GM21515 (cell line): ENCODE measurements at regions not wholly inside any gene's neighbourhood (a gene's known extent, or its start where the extent isn't known, plus 50 kb on each side); places are given as distances from the start of the nearest gene placed in this dataset.

Experiments used
- ATAC-seq: cut with Tn5 transposase; IDR thresholded peaks from one replicate; pipeline ENCODE4 v1.9.1; 2021; ENCODE audit not compliant: unreplicated experiment

DNA sequence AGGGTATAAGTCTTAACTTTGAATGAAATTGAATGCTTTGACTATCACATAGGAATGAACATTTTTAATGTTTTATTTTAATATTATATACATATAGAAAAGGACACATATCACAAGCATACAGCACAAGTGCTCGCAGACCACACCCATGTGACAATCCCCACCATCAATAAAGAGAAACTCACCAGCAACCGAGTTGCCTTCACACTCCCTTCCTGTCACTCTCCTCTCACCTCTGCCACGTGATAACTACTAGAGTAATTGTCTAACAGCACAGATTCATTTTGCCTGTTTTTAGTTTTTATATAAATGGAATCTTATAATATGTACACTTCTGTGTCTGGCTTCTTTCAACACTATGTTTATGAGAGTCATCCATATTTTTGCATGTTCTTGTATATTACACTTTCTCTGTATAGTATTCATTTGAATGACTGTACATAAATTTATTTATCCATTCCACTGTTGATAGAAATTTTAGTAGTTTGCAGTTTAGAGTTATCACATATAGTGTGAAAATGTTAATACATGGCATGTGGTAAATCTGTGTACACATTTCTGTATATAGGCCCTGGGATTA lies 304.9 kb upstream of the DUSP10 start:
- no peak for ATAC-seq

DNA sequence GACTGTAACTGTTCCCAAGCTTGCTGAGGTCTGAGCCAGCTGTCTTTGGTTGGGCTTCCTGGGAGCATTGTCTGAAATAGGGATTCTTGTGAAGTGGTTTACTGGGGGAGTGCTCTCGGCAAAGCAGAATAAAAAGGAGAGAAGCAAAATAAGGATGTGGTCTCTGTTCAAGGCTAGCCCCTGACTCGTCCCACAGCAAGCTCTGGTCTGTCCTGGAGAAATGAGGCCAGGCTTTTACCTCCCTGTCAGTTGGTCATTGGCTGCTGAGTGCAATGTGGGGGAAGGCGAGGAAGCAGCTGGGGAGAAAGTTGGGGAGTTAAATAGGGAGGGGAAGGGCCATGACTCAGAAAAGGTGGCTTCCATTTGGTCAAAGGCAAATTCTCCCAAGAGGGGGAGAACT lies 303.9 kb upstream of the DUSP10 start:
- ATAC-seq = no peak

DNA sequence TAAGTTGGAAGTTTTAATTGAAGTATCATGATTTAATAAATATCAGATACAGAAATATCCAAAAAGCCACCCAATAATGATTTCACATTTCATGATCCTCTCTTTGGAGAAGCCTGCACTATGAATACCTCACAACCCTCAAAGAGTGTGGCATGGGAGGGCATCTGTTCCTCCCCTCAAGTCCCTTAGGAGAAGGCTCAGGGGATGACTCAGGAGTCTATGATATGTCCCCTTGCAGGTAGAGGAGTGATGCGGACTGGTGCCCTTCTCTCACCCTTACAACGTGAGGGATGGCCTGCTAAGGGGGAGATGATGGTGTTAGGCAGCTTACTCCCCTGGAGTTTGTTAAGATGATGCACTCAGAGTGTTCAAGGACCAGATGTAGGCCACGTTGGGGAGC lies 303.3 kb upstream of the DUSP10 start:
- no peak for ATAC-seq

DNA sequence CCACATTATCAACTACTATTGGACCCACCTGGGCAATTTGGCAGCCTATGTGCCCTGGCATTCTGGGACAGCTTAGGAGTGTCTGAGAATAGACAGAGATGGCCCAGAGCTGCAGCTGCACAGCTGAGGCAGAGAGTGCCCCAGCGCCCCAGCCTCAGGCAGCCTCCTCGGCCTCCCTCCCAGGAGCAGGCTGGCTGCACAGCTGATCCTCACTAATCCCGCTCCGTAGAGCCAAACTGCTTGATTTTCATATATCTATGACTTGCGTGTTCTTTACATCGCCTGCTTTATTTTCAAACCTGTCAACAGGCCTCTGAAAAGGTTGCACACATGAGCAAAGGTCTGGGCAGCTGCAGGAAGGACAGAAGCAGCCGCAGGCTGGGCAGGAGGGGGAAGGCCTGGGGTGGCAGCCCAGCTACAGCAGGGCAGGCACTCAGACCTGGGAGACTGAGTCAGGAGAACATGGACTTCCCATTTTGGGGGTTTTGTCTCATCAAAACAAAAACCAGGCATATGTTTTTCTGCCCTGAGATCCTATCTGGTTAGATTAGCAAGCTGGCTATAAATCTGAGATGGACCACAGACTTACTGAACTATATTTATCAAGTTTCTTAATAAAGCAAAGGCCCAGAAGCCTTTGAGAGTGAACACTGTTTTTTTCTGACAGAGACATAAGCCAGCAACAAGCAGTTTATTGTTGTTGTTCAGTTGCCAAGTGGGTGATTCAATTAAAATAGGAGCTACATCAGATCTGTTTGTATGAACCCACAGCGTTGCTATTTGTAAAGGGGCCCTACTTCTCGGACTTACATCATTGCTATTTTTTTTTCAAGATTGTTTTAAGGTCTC lies 301.8 kb upstream of the DUSP10 start:
- ATAC-seq = no peak

DNA sequence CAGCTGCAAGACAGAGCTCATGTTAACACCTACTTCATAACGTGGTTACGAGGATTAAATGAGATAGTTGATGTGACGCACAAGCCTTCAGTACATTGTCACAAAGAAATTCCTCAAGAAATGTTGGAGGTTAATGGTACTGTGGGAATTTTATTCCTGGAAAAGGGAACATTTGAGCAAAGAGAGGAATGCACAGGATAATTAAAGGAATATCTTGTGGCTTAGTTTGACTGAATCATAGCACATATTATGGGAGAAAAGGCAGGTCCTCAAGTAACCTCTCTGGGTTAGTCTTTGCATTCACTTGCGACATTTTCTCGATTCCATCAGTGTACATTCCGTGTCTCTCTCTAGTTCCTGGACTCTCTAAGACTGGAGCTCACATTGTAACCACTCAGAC lies 300.2 kb upstream of the DUSP10 start:
- ATAC-seq = no peak

DNA sequence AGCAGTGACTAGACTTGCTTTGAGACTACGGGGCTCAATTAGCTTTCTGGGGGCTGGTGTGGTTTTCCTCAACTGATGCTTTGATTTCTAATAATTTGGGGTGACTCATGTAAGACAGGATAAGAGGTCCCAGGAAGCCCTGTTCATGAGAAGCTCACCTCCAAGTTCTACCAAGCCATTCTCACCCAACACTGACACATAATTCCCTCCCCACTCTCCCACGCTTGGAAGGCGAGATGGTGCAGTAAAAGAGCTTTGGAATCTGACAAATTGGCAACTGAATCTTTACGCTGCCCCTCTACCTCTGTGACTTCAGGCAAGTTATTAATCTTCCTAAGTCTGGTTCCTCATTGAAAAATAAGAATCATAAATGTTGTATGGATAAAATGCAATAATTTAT lies 299.1 kb upstream of the DUSP10 start:
- no peak for ATAC-seq

DNA sequence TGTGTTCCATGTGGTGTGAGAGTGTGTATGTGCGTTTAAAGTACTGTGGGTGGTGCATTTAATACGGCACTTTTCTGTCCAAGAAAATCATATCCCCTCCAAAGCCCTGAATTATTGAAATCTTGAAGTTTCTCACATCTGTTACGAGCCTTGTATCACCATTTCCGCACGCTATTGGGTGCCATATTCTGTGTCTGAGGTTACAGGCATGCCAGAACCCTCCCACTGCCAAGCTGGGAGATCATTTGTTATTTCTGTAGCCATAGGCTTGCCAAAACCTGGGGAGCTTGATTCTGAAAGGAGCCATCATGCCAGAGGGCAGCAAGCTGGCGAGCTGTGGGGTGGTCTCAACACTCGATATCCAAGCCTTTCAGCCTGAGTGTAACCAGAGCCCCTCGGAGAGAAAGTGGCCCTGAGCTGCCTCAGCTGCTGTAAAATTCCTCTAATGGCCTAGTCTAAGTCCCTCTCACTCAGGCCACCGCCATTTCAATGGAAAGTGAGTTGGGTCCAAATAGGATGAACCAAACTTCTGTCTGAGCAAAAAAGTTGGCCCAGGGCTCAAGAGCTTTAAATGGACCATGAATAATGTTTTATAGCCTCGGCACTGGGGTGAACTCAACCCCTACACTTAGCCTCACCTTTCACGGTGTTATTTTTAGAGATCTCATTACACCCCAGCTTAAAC lies 298.4 kb upstream of the DUSP10 start:
- no peak for ATAC-seq

DNA sequence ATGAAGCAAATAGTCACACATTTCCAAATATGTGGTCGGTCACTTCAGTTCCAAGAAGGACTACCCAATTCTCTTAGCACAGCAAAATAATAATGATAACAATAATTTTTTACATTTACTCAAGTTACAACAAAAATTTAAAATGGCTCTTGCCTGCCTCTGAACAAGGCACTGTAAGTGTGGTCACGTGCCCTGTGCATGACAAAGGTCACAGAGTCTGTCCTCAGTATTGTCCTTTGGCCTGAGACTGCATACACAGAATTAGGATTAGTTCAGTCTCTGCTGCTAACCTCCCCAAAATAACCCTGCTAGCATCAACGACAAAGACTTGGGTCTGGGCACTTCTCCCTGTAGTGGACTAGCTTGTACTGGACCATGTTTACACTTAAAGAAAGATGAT lies 297.1 kb upstream of the DUSP10 start:
- no peak for ATAC-seq

DNA sequence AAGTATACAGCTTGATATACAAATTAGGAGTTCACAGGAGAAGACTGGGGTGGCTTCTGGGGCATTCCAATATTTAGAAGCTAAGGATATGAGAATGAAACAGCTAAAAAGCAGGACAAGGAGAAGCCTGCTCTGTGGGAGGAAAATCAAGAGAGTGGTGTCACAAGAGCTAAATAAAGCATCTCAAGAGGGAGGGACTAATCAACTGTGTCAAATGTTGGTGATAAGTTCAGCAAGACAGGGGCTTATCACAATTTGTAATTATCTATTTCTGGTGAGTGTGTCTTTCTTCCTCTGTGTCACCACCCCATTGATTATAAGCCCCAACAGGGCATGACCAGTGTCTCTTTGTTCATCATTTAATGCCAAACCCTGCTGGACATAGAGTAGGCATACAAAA lies 295.8 kb upstream of the DUSP10 start:
- no peak for ATAC-seq

DNA sequence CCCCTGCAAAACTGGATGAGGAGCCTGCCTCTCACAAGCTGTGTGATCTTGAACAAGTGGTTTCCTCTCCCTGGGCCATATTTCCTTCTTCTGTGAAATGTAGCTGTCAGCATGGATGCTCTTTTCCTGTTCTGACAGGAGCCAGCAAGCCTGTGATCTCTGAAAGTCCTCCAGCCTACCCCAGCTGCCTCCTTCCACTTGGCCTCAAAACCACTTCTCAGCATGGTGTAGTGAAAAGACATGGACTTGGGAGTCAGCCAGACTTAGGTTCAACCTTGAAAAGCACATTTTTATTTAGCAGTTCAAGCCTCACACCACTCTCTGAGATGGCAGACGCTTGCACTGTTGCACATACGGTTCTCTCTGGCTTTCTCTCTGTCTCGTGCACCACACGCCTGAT lies 292.9 kb upstream of the DUSP10 start:
- no peak for ATAC-seq

DNA sequence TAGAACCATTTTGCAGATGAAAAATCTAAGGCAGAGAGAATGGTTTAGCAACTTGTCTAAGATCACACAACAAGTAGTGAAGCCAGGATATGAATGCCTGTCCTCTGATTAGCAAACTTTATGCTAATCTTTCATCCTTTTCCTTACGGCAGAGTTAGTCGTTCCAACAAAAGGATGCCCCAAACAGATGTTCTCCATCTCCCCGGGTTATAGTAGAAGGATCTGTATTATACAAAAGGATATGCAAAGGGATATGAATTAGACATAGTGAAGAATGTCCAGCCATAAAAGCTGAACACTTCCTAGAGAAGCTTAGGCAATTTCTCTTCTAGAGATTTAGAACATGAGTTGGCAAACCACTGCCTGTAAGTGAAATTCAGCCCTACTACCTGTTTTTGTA lies 291.6 kb upstream of the DUSP10 start:
- ATAC-seq = no peak

DNA sequence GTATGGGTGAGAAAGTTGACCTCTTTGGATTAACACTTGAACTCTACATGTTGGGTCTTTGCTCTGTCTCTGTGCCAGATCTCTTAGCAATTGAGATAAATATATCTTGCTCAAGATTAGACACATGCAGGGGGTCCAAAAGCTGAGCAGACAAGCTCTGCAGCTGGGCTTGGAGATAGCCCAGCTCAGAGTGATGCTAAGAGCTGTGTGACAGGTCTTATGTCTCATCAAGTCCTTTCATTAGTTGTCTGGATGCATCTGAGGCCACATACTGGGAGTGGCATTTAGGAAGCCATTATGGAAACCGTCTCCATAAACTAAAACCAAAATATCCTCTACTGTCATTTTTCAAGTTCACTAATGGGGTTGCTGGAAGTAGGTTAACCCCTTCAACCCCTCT lies 289.4 kb upstream of the DUSP10 start:
- ATAC-seq = no peak

DNA sequence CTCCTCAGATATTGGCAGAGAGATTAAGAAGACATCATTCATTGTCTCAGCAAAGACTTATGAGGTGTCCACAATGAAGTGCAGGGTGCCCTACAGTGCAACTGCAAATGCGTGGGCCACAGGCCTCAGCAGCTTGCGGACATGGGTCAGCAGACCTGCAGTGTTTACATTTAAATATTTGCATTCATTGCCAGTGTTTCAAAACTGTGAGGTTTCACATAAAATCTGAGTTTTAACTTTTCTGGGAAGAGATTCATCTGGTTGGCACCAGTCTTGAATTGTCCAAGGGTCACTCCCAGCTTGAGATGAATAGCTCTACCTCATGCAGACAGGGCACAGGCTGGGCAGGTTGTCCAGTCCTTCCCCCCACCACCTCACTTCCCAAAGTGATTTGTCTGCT lies 286.8 kb upstream of the DUSP10 start:
- ATAC-seq = no peak

DNA sequence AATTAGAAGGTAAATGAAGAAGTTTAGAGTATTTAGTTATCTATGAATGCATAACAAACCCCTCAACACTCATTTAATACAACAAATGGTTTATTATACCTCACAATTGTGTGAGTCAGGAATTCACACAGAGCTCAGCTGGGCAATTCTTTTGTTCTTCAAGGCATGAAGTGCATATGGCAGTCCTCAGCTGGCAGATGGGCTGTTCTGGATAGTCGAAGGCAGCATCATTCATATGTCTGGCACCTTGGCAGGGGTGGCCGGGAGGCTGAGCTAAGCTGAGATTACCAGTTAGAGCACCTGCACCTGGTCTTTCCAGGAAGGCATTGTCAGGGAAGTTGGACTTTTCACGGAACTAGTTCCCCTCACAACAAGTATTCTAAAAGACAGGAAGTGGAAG lies 286.2 kb upstream of the DUSP10 start:
- no peak for ATAC-seq

DNA sequence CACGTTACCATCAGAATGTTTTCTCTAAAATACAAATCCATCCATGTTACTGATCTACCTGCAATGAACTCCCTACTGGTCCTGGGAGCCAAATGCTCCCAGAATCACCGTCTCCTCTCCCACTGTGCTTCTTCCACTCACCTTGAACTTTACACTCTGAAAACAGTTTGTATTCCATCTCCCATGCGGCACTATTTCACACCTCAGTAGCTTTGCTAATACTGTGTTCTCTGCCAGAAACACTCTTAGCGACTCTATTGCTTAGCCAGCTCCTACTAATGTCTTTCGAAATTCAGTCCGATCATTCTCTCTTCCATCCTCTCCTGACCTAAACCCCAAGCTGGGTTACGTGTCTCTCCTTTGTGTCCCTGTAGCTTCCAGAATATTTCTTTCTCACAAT lies 284.4 kb upstream of the DUSP10 start:
- ATAC-seq = no peak

DNA sequence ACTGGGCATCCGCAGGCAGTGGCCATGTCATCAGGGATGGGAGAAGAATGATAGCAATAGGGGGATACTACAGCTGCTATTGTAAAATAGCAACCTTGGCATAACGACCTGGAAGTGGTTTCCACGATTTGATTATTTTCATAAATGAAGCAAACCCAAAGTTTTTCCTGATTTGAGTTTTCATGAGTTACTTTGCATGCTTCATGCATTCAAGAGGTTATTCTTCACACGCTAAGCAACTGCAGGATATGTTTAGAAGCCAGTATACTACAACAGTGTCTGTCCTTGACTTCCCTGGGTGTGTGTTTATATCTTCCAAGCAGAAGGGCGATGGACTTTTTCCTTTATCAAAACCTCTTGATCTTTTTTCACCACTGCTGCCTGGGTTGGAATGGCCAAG lies 281.1 kb upstream of the DUSP10 start:
- ATAC-seq = no peak

DNA sequence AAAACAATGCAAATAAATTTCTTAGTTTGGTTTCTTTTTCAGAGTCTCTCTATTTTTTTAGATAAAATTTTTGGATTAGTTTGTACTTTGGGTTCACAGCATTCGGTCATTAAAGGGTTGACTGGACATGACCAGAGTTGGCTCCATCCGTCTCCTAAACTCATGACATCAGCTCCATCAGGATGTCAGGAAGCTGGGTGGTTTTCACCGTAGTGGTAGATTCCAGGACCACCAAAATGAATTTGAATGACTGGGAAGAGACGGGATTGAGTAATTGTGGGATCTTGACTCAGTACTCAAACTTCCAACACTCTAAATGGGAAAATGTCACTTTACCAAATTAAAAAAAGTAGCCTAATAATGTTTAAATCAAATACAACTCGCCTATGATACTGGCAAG lies 279.2 kb upstream of the DUSP10 start:
- no peak for ATAC-seq

DNA sequence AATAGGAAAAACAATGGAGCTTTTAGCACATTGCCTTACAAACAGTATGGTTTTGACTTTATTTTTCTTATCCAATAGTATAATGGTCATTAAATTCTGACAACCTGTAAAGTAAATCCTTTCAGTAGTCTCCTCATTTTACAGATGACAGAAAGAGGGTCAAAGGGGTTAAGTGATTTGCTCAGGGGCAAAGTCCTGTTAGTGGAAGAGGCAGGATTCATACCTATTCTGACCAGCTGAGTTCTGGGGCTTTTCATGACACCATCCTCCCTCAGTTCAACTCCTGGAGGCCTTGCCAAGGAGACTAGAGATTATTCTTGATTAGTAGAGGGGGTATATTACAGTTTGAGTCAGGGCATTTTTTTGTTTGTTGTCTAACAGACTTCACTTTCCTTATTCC lies 278.7 kb upstream of the DUSP10 start:
- ATAC-seq = no peak

DNA sequence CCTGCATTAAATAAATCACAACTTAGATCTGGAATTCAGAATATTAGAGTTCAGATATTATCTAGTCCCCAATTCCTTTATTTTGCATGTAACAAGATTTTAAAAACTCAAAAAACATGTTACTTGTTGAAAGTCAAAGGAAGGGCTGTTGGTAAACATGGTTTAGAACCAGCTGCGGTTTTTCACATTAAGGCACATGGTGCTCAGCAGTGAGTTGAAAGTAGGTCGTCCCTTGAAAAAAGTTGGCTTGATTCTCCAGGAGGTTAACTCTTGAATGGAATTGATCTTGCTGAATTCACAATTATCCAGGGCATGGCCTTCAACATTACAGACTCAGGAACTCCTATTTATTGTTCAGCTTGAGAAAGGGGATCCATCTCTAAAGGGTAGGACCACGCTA lies 277.1 kb upstream of the DUSP10 start:
- no peak for ATAC-seq

DNA sequence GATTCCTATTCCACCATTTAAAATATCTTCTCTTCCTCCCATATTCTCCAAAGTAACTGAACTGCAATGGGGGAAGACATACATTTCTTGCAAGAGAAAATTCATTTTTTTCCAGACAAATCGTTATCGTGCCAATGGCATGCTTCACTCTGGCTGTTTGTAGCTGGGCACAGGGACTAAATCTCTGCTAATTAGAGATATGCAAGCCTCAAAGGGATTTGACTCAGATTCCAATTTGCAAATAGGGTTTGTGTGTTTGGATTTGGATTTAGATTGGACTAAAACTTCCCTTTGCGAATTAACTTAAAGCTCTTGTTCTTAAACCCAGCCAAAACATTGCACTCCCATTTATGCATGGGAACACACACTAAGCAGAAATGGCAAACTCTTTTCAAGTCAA lies 276.2 kb upstream of the DUSP10 start:
- ATAC-seq = no peak

DNA sequence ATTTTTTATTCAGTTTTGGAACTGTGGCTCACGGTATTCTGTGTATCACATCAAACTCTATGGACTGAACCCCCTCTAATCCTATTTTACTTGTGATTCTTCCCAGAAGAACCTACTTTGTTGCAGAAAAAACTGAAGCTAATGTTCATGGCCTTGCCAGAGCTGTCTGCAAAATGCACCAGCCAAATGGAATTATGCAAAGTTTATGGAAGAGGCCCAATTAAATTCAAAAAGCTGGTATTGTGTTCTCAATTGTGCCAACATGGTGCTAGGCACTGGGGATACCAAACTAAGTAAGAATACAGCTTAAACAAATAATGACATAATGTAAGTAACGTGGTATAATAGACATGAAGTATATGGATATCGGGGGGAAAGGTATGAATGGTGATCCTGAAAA lies 273.8 kb upstream of the DUSP10 start:
- no peak for ATAC-seq

DNA sequence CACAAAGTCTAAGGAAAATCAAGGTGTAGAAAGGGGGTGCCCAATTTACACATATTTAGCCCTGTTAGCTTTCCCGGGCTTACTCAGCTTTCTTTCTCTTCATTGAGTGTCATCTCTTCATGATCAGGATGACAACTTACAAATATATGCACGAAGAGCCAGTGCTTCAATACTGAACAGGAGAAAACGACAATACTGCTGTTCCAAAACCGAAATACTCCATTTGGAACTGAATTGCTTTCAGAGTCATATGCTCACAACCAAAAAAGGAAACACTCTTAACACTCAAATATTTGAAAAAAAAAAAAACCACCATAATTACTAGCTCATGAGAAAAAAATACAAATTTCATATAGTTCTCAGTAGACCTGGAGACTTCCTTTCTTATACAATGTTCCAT lies 272.1 kb upstream of the DUSP10 start:
- ATAC-seq = no peak
